Activated T-helper 9 cell treated with anti-CD3 and anti-CD28 coated beads, Interleukin-2, amount 50 U/mL, for 16 hours (primary cell): ENCODE measurements at regions not wholly inside any gene's neighbourhood (a gene's known extent, or its start where the extent isn't known, plus 50 kb on each side); places are given as distances from the start of the nearest gene placed in this dataset.

Experiments used
- DNase-seq: peaks from one replicate; pipeline ENCODE4 v3.0.0-alpha.2; 2020; ENCODE audit warnings: low read depth

GRCh38 chr5:159861086-159861485 lies 55.2 kb upstream of the ADRA1B start:
- no peak for DNase-seq

DNA sequence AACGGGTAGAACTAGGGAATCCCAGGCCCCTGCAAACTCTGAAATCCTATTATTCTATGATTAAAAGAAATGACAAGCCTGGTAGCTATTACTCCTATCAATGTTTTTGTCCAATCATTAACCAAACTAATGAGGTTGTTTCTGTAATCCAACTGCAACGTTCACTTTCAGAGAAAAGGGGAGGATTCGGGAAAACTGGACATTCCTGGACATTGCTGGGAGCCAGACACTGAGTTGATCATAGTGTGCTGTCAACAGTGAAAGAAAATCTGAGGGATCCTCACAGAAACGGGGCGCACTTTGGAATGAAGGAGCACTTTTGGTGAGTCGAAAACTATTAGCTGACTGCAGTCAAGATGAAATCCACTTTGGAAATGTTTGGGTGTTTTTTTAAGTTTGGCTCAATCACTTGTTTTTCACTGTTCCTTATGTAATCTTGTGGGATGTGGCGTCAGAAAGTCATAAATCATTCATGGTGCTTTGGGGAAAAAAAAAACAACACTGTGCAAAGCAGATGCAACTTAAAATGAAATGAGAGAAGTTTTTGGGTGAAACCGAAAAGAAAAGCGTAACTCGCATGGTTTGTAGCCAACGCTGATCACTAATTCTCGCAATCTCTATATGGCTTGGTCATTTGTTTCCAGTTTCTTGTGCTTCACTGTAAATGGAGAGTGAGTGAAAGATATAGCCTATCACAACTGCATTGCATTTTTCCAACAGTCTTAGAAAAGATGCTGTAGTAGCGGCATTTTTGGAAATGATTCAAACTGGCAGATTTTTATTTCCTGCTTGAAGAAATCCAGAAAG lies 51.2 kb upstream of the ADRA1B start:
- no peak for DNase-seq

- no peak for DNase-seq
These were observed 50.2 kb upstream of the ADRA1B start for GRCh38 chr5:159866093-159866492.
